IMR-90 (cell line): ENCODE measurements at regions not wholly inside any gene's neighbourhood (a gene's known extent, or its start where the extent isn't known, plus 50 kb on each side); places are given as distances from the start of the nearest gene placed in this dataset.

Experiments used
- ATAC-seq: fragments of 200-7000 bp; cut with Tn5 transposase; 2 replicates; pipeline ENCODE4 v1.9.1; 2020; ENCODE audit warnings: low read depth, mild to moderate bottlenecking, moderate library complexity
- BruUV-seq: library from RNA; stranded (reverse); fragments of 400-500 nt; replicated peaks from 2 replicates; lab custom pipeline; 2021; lab: Mats Ljungman, UMichigan
- CTCF ChIA-PET: fragments of 300-600 bp; formaldehyde crosslinking; extraction: SDS; loops from one replicate; lab custom pipeline; 2021; ENCODE audit warnings: antibody characterized with exemption; lab: Yijun Ruan, JAX
- POLR2A ChIA-PET: fragments of 300-600 bp; sonication (Branson Sonifier 250); formaldehyde crosslinking; loops from one replicate; lab custom pipeline; 2022; ENCODE audit warnings: antibody characterized with exemption; ENCODE audit not compliant: unreplicated experiment; lab: Charles Lee
- DNase-seq: peaks from one replicate; pipeline ENCODE4 v3.0.0; 2013
- H2AFZ ChIP-seq: replicated peaks from 2 replicates; pipeline ENCODE3; 2013; ENCODE audit warnings: low read length, mild to moderate bottlenecking; ENCODE audit not compliant: poor library complexity
- H2AK5ac ChIP-seq: 2 replicates; pipeline ENCODE4 v1.6.1; 2013; ENCODE audit warnings: low read depth, low read length, inconsistent platforms
- H2AK9ac ChIP-seq: replicated peaks from 2 replicates; pipeline ENCODE3; 2013; ENCODE audit warnings: mild to moderate bottlenecking, low read depth, low read length, moderate library complexity; ENCODE audit not compliant: poor library complexity
- H2BK120ac ChIP-seq: 2 replicates; pipeline ENCODE4 v1.6.1; 2013; ENCODE audit warnings: low read depth, low read length, inconsistent platforms
- H2BK15ac ChIP-seq: 3 replicates; pipeline ENCODE4 v1.6.1; 2013; ENCODE audit warnings: low read depth, low read length, inconsistent platforms
- H2BK20ac ChIP-seq: 2 replicates; pipeline ENCODE4 v1.6.1; 2013; ENCODE audit warnings: low read depth, mild to moderate bottlenecking, inconsistent platforms, low read length, moderate library complexity
- H2BK5ac ChIP-seq: 2 replicates; pipeline ENCODE4 v1.6.1; 2013; ENCODE audit warnings: mild to moderate bottlenecking, low read depth, low read length, inconsistent platforms; ENCODE audit not compliant: poor library complexity, severe bottlenecking
- H3K14ac ChIP-seq: replicated peaks from 2 replicates; pipeline ENCODE4 v1.6.1; 2013; ENCODE audit warnings: low read depth, low read length, inconsistent platforms
- H3K18ac ChIP-seq: 2 replicates; pipeline ENCODE4 v1.6.1; 2013; ENCODE audit warnings: low read depth, low read length, control low read depth
- H3K23ac ChIP-seq: 2 replicates; pipeline ENCODE4 v1.6.1; 2013; ENCODE audit warnings: low read depth, low read length, inconsistent platforms
- H3K27ac ChIP-seq: 2 replicates; pipeline ENCODE4 v1.5.1; 2013; ENCODE audit warnings: mild to moderate bottlenecking, control low read depth, low read length; ENCODE audit not compliant: insufficient read depth
- H3K27me3 ChIP-seq: 2 replicates; pipeline ENCODE4 v1.6.1; 2013; ENCODE audit warnings: low read length; ENCODE audit not compliant: control insufficient read depth, insufficient read depth
- H3K36me3 ChIP-seq: 2 replicates; pipeline ENCODE4 v1.6.1; 2013; ENCODE audit warnings: low read length, mixed read lengths; ENCODE audit not compliant: control insufficient read depth, insufficient read depth
- H3K4ac ChIP-seq: 2 replicates; pipeline ENCODE4 v1.6.1; 2013; ENCODE audit warnings: low read depth, low read length, inconsistent platforms
- H3K4me1 ChIP-seq: 2 replicates; pipeline ENCODE4 v1.6.1; 2013; ENCODE audit warnings: low read length, mixed read lengths; ENCODE audit not compliant: control insufficient read depth, insufficient read depth
- H3K4me2 ChIP-seq: 2 replicates; pipeline ENCODE4 v1.6.1; 2013; ENCODE audit warnings: low read depth, mild to moderate bottlenecking, control low read depth, low read length, moderate library complexity
- H3K4me3 ChIP-seq: 2 replicates; pipeline ENCODE4 v1.5.1; 2013; ENCODE audit warnings: low read depth, mild to moderate bottlenecking, control low read depth, low read length, moderate library complexity; ENCODE audit not compliant: insufficient read depth
- H3K56ac ChIP-seq: 2 replicates; pipeline ENCODE4 v1.6.1; 2013; ENCODE audit warnings: low read length, inconsistent platforms; ENCODE audit not compliant: insufficient read depth; ENCODE audit errors: extremely low read depth
- H3K79me1 ChIP-seq, 2 experiments: 2 replicates each; pipeline ENCODE4 v1.6.1; 2013; ENCODE audit warnings: low read length in 2 of 2, inconsistent platforms in 1 of 2, low read depth in 1 of 2
- H3K9ac ChIP-seq: 2 replicates; pipeline ENCODE4 v1.6.1; 2013; ENCODE audit warnings: low read depth, low read length, control low read depth
- H3K9me1 ChIP-seq: 2 replicates; pipeline ENCODE4 v1.6.1; 2013; ENCODE audit warnings: low read length, inconsistent platforms; ENCODE audit not compliant: insufficient read depth
- H3K9me3 ChIP-seq: 2 replicates; pipeline ENCODE4 v1.6.1; 2013; ENCODE audit warnings: low read length; ENCODE audit not compliant: control insufficient read depth, insufficient read depth
- H4K20me1 ChIP-seq: 2 replicates; pipeline ENCODE4 v1.6.1; 2013; ENCODE audit warnings: low read length, inconsistent platforms; ENCODE audit not compliant: insufficient read depth
- H4K5ac ChIP-seq: 2 replicates; pipeline ENCODE4 v1.6.1; 2013; ENCODE audit warnings: mild to moderate bottlenecking, low read depth, low read length, control low read depth
- H4K8ac ChIP-seq, 2 experiments: 2 replicates each; pipeline ENCODE4 v1.6.1; 2013; ENCODE audit warnings: low read depth in 2 of 2, low read length in 2 of 2, control low read depth in 1 of 2, inconsistent platforms in 1 of 2
- H4K91ac ChIP-seq: 2 replicates; pipeline ENCODE4 v1.6.1; 2013; ENCODE audit warnings: low read depth, low read length, inconsistent platforms; ENCODE audit not compliant: insufficient read depth
- BHLHE40 ChIP-seq: fragments of 150-350 bp; IDR thresholded peaks from 2 replicates; pipeline ENCODE4 v1.6.1; 2016; ENCODE audit warnings: mild to moderate bottlenecking, low read depth, low read length
- CTCF ChIP-seq: conservative IDR thresholded peaks from 2 replicates; pipeline ENCODE4 v1.5.1; 2012; ENCODE audit warnings: mild to moderate bottlenecking, low read depth, low read length, improper control_type of control experiment
- ELK1 ChIP-seq: fragments of 150-350 bp; IDR thresholded peaks from 2 replicates; pipeline ENCODE4 v1.6.1; 2016; ENCODE audit warnings: low read depth, mild to moderate bottlenecking, low read length, moderate library complexity, borderline replicate concordance
- MAZ ChIP-seq: IDR thresholded peaks from 2 replicates; pipeline ENCODE4 v1.6.1; 2012; ENCODE audit warnings: low read depth, mild to moderate bottlenecking, low read length, improper control_type of control experiment, moderate library complexity, borderline replicate concordance
- MXI1 ChIP-seq: IDR thresholded peaks from 2 replicates; pipeline ENCODE4 v1.6.1; 2012; ENCODE audit warnings: low read depth, mild to moderate bottlenecking, low read length, moderate library complexity, borderline replicate concordance
- POLR2A ChIP-seq: IDR thresholded peaks from 2 replicates; pipeline ENCODE4 v1.6.1; 2012; ENCODE audit warnings: mild to moderate bottlenecking, low read depth, low read length
- RAD21 ChIP-seq: IDR thresholded peaks from 2 replicates; pipeline ENCODE4 v1.6.1; 2012; ENCODE audit warnings: low read length, improper control_type of control experiment
- SMC3 ChIP-seq: fragments of 150-350 bp; IDR thresholded peaks from 2 replicates; pipeline ENCODE4 v1.6.1; 2016; ENCODE audit warnings: low read depth, mild to moderate bottlenecking, antibody characterized with exemption, low read length, moderate library complexity
- WGBS, 2 experiments: methylation state at CpG; one replicate each; pipeline versions ENCODE4 v1.1.5 to v1.1.7; 2013; ENCODE audit warnings: missing lambda C conversion rate in 2 of 2; ENCODE audit not compliant: insufficient read length in 1 of 2; ENCODE audit errors: extremely low coverage in 2 of 2; 5-methylcytosine and 5-hydroxymethylcytosine counted together
- dilution Hi-C: fragments of 300-500 bp; cut with HindIII; formaldehyde crosslinking; loops from one replicate; pipeline ENCODE4 v1.14.3; 2018; ENCODE audit warnings: low sequenced_read_pairs; ENCODE audit not compliant: unreplicated experiment
- in situ Hi-C: fragments of 300-500 bp; cut with MboI; formaldehyde crosslinking; loops from 3 replicates; pipeline ENCODE4 v1.14.3; 2019; ENCODE audit warnings: low sequenced_read_pairs, inconsistent platforms, mixed read lengths
- intact Hi-C: fragments of 100-400 bp; cut with micrococcal nuclease; formaldehyde crosslinking; loops from 2 replicates; pipeline ENCODE4 v1.10.0; 2022

GRCh38 chr18:38612904-38613303 lies 1047.3 kb upstream of the CELF4 start:
- BruUV-seq, result no TSS peak
- Histone ChIP-seq H2BK5ac (no peak overlapping the region), H2AFZ (no peak overlapping the region), H3K27ac (no peak overlapping the region), H4K20me1 (no peaks in the 10 kb centered on the region), H3K27me3 (no peaks in the 10 kb centered on the region), H4K5ac (no peak overlapping the region), H2BK120ac (no peak overlapping the region), H3K14ac (no peak overlapping the region), H3K4me1 (no peaks in the 10 kb centered on the region), H4K8ac (no peak overlapping the region), H3K56ac (no peak overlapping the region), H2AK9ac (no peak overlapping the region), H3K79me1 (no peaks in the 10 kb centered on the region), H3K23ac (no peak overlapping the region), H3K18ac (no peak overlapping the region), H3K9ac (no peak overlapping the region), H2BK20ac (no peak overlapping the region), H2BK15ac (no peak overlapping the region), H3K36me3 (no peaks in the 10 kb centered on the region), H3K4me3 (no peak overlapping the region), H4K91ac (no peak overlapping the region), H3K4ac (no peak overlapping the region), H3K9me1 (no peaks in the 10 kb centered on the region), H3K4me2 (no peak overlapping the region), H2AK5ac (no peak overlapping the region), H3K9me3 (no peaks in the 10 kb centered on the region; the same call in none of the 2 replicates)
- dilution Hi-C loops (no loop called here), in situ Hi-C loops (no loop called here), intact Hi-C loops (no loop called here)
- ChIA-PET POLR2A (no interaction called here), CTCF (no interaction called here)
- no peak for ATAC-seq
- TF ChIP-seq MXI1 (no peak), POLR2A (no peak), MAZ (no peak), CTCF (no peak), ELK1 (no peak), BHLHE40 (no peak), RAD21 (no peak), SMC3 (no peak)
- WGBS, 2 experiments, result no CpG with 5 or more reads among the region's 2 CpGs
- no peak for DNase-seq
